Progenitor cell of endocrine pancreas (in vitro differentiated cells): ENCODE measurements at regions not wholly inside any gene's neighbourhood (a gene's known extent, or its start where the extent isn't known, plus 50 kb on each side); places are given as distances from the start of the nearest gene placed in this dataset.

Source experiments
- DNase-seq: peaks from one replicate; pipeline ENCODE4 v3.0.0; 2021; ENCODE audit warnings: low spot score; ENCODE audit not compliant: unreplicated experiment
- H3K27ac Mint-ChIP-seq: 2 replicates; pipeline ENCODE4 v1.8.0; 2021; ENCODE audit warnings: mild to moderate bottlenecking, moderate library complexity, mixed read lengths
- H3K27me3 Mint-ChIP-seq: 2 replicates; pipeline ENCODE4 v1.8.0; 2021; ENCODE audit warnings: mixed read lengths
- H3K36me3 Mint-ChIP-seq: 2 replicates; pipeline ENCODE4 v1.8.0; 2022; ENCODE audit warnings: mixed read lengths; ENCODE audit not compliant: insufficient read depth
- H3K4me1 Mint-ChIP-seq: 2 replicates; pipeline ENCODE4 v1.8.0; 2021; ENCODE audit warnings: low read depth, mixed read lengths
- H3K4me3 Mint-ChIP-seq: 2 replicates; pipeline ENCODE4 v1.8.0; 2021; ENCODE audit warnings: low read depth, mild to moderate bottlenecking, moderate library complexity, mixed read lengths
- H3K9me3 Mint-ChIP-seq: 2 replicates; pipeline ENCODE4 v1.8.0; 2021; ENCODE audit warnings: low read depth, mixed read lengths
- CTCF ChIP-seq: fragments of 200-600 bp; sonication (generic); IDR thresholded peaks from one replicate; pipeline ENCODE4 v1.5.0; 2021; ENCODE audit warnings: antibody characterized with exemption, mild to moderate bottlenecking; ENCODE audit not compliant: unreplicated experiment

GRCh38 chr10:4653160-4653559, 172.8 kb upstream of the AKR1E2 start:
- Mint-ChIP-seq H3K36me3 (no peaks in the 10 kb centered on the region), H3K9me3 (no peaks in the 10 kb centered on the region), H3K4me1 (no peaks in the 10 kb centered on the region), H3K27ac (no peak overlapping the region), H3K4me3 (no peak overlapping the region), H3K27me3 (peaks cover 4% of the 10 kb centered on the region)
- no peak for DNase-seq
- no peak for TF ChIP-seq CTCF

DNA sequence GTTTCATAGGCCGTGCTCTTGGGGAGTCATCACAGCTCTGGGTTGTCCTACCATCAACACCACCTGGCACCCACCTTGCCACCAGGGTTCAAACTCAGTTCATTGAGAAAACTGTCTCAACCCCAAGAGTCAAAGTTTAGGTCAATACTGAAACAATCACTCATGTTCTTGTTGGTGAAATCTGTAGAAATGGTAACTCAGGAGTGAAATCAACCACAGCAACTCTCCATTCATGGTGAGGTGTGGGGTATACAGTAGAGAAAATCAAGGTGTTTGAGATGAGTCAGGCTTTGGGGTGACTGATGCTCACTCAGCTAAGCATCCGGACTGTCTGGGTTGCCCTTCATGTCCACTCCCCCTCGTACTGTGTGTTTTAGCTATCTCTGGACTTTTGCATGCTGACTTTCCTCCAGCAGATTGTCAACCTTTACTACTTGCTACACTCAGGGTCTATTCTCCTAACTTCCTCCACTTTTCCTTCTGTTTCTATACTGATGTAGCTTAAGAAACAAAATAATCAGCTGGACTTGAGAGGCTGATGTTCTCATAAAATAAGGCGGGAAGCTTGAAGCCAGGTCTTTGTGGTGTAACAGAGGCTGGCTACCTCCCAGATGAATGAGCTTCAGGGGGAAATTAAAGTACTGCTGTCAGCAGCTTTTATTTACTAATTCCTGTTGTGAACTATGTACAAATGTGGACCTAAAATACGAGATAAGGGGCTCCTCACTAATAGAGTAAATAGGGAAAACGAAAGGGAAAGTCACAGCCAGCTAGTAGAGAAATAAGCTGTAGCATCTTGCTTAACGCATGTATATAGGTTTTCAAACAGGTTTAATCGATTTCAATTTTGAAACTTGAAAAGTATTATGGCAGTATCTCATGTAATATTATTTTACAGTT, 173.6 kb upstream of the AKR1E2 start:
- Mint-ChIP-seq H3K4me3 (no peak overlapping the region), H3K27ac (peak overlapping the region; percentile 35), H3K36me3 (no peaks in the 10 kb centered on the region), H3K27me3 (peaks cover 4% of the 10 kb centered on the region), H3K9me3 (no peaks in the 10 kb centered on the region), H3K4me1 (no peaks in the 10 kb centered on the region)
- no peak for TF ChIP-seq CTCF
- DNase-seq, result no peak

- no peak for TF ChIP-seq CTCF
- no peak overlapping the region for H3K4me3 Mint-ChIP-seq
- no peak overlapping the region for H3K27ac Mint-ChIP-seq
- H3K4me1 Mint-ChIP-seq, result no peaks in the 10 kb centered on the region
- H3K36me3 Mint-ChIP-seq, result no peaks in the 10 kb centered on the region
- peaks cover 4% of the 10 kb centered on the region for H3K27me3 Mint-ChIP-seq
- no peaks in the 10 kb centered on the region for H3K9me3 Mint-ChIP-seq
- no peak for DNase-seq
These were observed 174.5 kb upstream of the AKR1E2 start for GRCh38 chr10:4651404-4652037.

DNA sequence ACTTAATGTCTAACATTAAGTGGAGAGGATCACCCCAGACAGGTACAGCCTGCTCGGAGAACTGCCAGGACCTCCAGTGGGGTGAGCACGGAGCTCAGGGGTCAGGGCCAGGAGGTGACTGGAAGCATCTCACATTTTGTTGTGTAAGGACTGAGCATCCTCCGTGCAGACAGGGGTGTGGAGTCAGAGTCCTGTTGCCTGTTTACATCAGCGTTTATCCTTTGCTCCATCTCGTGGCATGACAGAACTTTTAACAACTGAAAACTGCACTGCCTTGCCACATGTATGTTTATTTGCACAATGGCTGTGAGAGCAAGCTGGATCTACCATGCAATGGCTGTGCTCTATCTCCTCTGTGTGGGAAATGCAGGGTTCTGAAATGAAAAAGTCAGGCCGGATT, 175.4 kb upstream of the AKR1E2 start:
- Mint-ChIP-seq H3K9me3 (no peaks in the 10 kb centered on the region), H3K36me3 (no peaks in the 10 kb centered on the region), H3K4me3 (no peak overlapping the region), H3K27me3 (peaks cover 4% of the 10 kb centered on the region), H3K4me1 (no peaks in the 10 kb centered on the region), H3K27ac (no peak overlapping the region)
- TF ChIP-seq CTCF, result no peak
- no peak for DNase-seq

DNA sequence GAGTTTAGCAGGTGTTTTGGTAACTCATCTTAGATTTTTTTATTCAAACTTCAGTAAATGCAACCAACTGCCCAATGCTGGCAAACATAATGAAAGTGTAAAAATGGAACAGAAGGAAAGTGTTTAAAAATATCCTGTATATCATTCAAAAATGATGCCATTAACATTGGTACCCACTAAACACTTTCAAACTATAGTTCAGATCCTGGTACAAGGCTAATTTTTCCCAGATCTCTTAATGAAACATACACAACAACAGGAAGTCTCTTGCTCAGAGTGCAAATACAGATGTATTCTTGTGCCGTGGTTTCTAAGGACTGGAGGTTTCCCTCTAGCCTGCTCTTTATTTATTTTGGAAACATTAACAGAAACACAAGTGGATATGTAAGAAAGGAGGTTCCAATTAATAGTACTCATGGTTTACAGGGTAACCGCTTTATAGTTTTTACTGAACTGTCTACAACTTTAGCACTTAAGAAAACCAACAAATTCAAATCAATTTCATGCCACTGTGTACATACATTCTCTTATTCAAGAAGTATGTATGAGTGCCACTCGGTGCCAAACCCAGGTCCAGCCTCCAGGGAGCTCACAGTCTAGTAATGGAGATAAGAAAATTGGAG, 176.0 kb upstream of the AKR1E2 start:
- DNase-seq, result no peak
- no peaks in the 10 kb centered on the region for H3K36me3 Mint-ChIP-seq
- H3K27me3 Mint-ChIP-seq, result peaks cover 4% of the 10 kb centered on the region
- H3K4me3 Mint-ChIP-seq, result no peak overlapping the region
- no peaks in the 10 kb centered on the region for H3K4me1 Mint-ChIP-seq
- no peak for TF ChIP-seq CTCF
- H3K9me3 Mint-ChIP-seq, result no peaks in the 10 kb centered on the region
- H3K27ac Mint-ChIP-seq, result no peak overlapping the region
